Small intestine (tissue), 7 donors: ENCODE measurements at regions not wholly inside any gene's neighbourhood (a gene's known extent, or its start where the extent isn't known, plus 50 kb on each side); places are given as distances from the start of the nearest gene placed in this dataset.

Experiments used
- DNase-seq, 2 donors: peaks; one replicate each; pipeline versions ENCODE4 v3.0.0 to v3.0.0-alpha.2; 2013
- FAIRE-seq: peaks from 2 replicates; lab custom pipeline; 2012; peaks lifted over from hg19 to GRCh38; lab: Jason Lieb, UNC
- H3K27ac ChIP-seq, 3 donors: one replicate each; pipeline ENCODE4 v1.5.1; 2013; ENCODE audit warnings: low read length in 2 of 3, mild to moderate bottlenecking in 2 of 3, control low read depth in 1 of 3, inconsistent platforms in 1 of 3, low read depth in 1 of 3, moderate library complexity in 1 of 3
- H3K27me3 ChIP-seq, 3 donors: one replicate each; pipeline ENCODE4 v1.6.1; 2013; ENCODE audit warnings: low read length in 3 of 3, inconsistent platforms in 1 of 3; ENCODE audit not compliant: control insufficient read depth in 3 of 3, insufficient read depth in 3 of 3
- H3K36me3 ChIP-seq, 3 donors: one replicate each; pipeline ENCODE4 v1.6.1; 2013; ENCODE audit warnings: low read length in 3 of 3, inconsistent platforms in 1 of 3, low read depth in 1 of 3, mild to moderate bottlenecking in 1 of 3, moderate library complexity in 1 of 3; ENCODE audit not compliant: control insufficient read depth in 3 of 3, insufficient read depth in 2 of 3
- H3K4me1 ChIP-seq, 3 donors: one replicate each; pipeline ENCODE4 v1.6.1; 2013; ENCODE audit warnings: low read length in 2 of 3, inconsistent platforms in 1 of 3, low read depth in 1 of 3, mild to moderate bottlenecking in 1 of 3, moderate library complexity in 1 of 3; ENCODE audit not compliant: control insufficient read depth in 3 of 3, insufficient read depth in 2 of 3
- H3K4me3 ChIP-seq, 3 donors: one replicate each; pipeline ENCODE4 v1.5.1; 2013; ENCODE audit warnings: low read length in 3 of 3, control low read depth in 1 of 3, inconsistent platforms in 1 of 3, low read depth in 1 of 3, mild to moderate bottlenecking in 1 of 3, moderate library complexity in 1 of 3
- H3K9me3 ChIP-seq, 2 donors: one replicate each; pipeline ENCODE4 v1.6.1; 2013; ENCODE audit warnings: low read depth in 1 of 2, low read length in 1 of 2; ENCODE audit not compliant: control insufficient read depth in 2 of 2, insufficient read depth in 1 of 2
- WGBS, 3 donors: extraction: QIAGEN DNeasy Blood & Tissue Kit; methylation state at CpG; one replicate each; pipeline ENCODE4 v1.1.7; 2013; 5-methylcytosine and 5-hydroxymethylcytosine counted together
- donor health status: healthy with polysubstance abuse.
- donor health status: control.
- donor health status: control.
- donor health status: Bipolar disorder and iron deficiency.
- donor health status: healthy.

- 85 to 87% (median 86%) methylated on average over 6 of the region's 6 CpGs for WGBS, 3 donors
- FAIRE-seq (no peak), DNase-seq (no peak)
- Histone ChIP-seq H3K9me3 (no peaks in the 10 kb centered on the region), H3K4me3 (no peak overlapping the region), H3K36me3 (no peaks in the 10 kb centered on the region), H3K4me1 (no peaks in the 10 kb centered on the region), H3K27me3 (no peaks in the 10 kb centered on the region), H3K27ac (no peak overlapping the region)
Measured at GRCh38 chr7:142442396-142442795, 184.5 kb upstream of the PRSS58 start.

DNA sequence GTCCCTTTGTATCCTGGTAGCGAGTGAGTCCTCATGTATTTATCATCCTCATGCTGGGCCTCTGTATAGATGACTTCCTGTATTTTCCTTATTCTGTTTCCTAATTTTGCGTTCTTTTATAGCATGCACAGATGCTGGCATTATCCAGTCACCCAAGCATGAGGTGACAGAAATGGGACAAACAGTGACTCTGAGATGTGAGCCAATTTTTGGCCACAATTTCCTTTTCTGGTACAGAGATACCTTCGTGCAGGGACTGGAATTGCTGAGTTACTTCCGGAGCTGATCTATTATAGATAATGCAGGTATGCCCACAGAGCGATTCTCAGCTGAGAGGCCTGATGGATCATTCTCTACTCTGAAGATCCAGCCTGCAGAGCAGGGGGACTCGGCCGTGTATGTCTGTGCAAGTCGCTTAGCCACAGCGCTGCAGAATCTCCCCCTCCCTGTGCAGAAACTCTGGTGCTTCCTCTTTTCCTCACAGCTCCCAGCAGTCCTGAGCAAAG is 183.1 kb upstream of the PRSS58 start:
- DNase-seq (no peak), FAIRE-seq (no peak)
- Histone ChIP-seq H3K27me3 (no peaks in the 10 kb centered on the region), H3K27ac (no peak overlapping the region), H3K36me3 (no peaks in the 10 kb centered on the region), H3K4me3 (no peak overlapping the region), H3K4me1 (no peaks in the 10 kb centered on the region), H3K9me3 (no peaks in the 10 kb centered on the region)
- WGBS, 3 donors = 57 to 87% (median 62%) methylated on average over 9 of the region's 9 CpGs

- Histone ChIP-seq H3K36me3 (no peaks in the 10 kb centered on the region), H3K4me1 (no peaks in the 10 kb centered on the region), H3K9me3 (no peaks in the 10 kb centered on the region), H3K4me3 (no peak overlapping the region), H3K27me3 (no peaks in the 10 kb centered on the region), H3K27ac (no peak overlapping the region)
- FAIRE-seq (no peak), DNase-seq (no peak)
- WGBS, 3 donors = 79 to 92% (median 84%) methylated on average over 6 of the region's 6 CpGs
Measured at GRCh38 chr7:142440219-142440905, 182.5 kb upstream of the PRSS58 start.

DNA sequence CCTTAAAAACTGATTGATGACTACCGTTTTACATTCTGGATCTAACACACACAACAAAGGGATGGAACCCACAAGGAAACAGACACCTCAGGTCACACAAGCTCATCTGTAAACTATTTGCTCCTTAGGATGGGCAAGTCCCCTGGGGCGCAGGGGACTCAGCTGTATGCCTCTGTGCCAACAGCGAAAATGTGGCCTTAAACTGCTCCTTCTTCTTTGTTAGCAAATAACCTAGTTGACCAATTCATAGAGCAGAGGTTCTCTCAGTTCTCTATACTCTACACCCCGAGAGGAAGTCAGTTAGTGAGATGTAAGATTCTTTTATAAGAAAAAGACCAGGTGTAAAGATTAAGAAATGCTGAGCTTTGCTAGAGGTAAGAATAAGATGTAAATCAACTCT is 181.9 kb upstream of the PRSS58 start:
- Histone ChIP-seq H3K9me3 (no peaks in the 10 kb centered on the region), H3K4me1 (no peaks in the 10 kb centered on the region), H3K36me3 (no peaks in the 10 kb centered on the region), H3K27me3 (no peaks in the 10 kb centered on the region), H3K27ac (no peak overlapping the region), H3K4me3 (no peak overlapping the region)
- FAIRE-seq (no peak), DNase-seq (no peak)
- 80 to 94% (median 82%) methylated on average over 4 of the region's 4 CpGs for WGBS, 3 donors

DNA sequence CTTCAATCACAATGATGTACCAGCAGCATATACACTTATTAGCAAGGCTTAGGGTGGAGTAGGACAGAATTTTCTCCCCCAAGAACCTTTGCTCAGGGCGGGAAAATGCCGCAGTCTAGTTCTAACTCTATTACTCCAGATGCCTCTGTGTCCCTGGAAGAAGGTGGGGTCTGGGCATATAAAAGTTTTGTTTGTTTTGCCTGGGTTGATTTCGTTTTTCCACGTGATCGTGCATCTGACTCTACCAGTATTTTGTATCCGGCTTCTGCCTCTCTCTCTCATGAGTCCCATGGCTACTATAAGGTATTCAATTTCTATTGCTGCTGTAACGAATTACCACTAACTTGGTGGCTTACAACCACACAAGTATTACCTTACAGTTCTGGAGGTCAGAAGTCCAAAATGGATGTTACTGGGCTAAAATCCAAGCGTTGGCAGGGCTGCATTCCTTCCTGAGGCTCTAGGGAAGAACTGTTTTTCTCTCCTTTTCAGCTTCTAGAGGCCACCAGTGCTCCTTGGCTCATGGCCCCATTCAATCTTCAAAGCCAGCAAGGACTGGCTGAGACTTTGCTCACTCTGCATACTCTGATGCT is 181.2 kb upstream of the PRSS58 start:
- Histone ChIP-seq H3K27me3 (no peaks in the 10 kb centered on the region), H3K4me1 (no peaks in the 10 kb centered on the region), H3K9me3 (no peaks in the 10 kb centered on the region), H3K36me3 (no peaks in the 10 kb centered on the region), H3K27ac (no peak overlapping the region), H3K4me3 (no peak overlapping the region)
- 22 to 57% (median 37%) methylated on average over 8 of the region's 8 CpGs for WGBS, 3 donors
- FAIRE-seq = no peak
- peak in 1 of 2 donors; percentile 53 for DNase-seq

DNA sequence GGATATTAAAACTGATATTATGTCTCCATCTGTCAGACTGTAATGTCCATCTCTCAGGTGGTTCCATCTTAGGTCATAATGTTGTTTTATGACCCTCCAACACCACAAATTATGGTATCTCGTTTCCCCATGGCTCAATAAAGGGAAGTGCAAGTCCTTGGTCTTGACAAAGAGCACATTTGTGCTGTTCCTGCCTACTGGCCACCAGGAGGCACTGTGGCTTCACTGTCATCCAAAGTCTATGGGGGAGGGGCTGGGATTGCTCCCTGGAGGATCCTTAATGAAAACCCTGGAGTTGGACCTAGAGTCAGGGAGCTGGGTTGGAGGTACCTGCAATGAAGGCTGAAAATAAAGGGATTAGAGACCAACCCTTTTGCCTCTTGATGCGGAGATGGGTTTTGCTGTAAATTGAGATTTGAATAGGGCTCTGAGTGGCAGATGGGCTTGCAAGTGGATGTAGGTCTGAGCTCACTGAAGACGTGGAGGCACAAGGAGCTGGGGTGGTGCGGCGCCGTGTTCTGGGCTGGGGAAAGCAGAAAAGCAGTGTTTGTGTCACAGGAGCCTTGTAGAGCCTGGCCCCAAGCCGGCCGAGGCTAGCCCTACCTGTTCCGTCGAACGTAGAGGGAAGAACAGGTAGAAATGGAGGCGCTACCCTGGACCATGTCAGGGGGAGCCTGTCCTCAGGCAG is 180.5 kb upstream of the PRSS58 start:
- H3K4me1 ChIP-seq = no peaks in the 10 kb centered on the region
- FAIRE-seq = no peak
- H3K4me3 ChIP-seq = no peak overlapping the region
- H3K27me3 ChIP-seq = no peaks in the 10 kb centered on the region
- WGBS, 3 donors = 85 to 90% (median 87%) methylated on average over 8 to 12 of the region's 12 CpGs
- H3K36me3 ChIP-seq = no peaks in the 10 kb centered on the region
- H3K27ac ChIP-seq = no peak overlapping the region
- H3K9me3 ChIP-seq = no peaks in the 10 kb centered on the region
- peak; percentile 46 to 49 for DNase-seq

DNA sequence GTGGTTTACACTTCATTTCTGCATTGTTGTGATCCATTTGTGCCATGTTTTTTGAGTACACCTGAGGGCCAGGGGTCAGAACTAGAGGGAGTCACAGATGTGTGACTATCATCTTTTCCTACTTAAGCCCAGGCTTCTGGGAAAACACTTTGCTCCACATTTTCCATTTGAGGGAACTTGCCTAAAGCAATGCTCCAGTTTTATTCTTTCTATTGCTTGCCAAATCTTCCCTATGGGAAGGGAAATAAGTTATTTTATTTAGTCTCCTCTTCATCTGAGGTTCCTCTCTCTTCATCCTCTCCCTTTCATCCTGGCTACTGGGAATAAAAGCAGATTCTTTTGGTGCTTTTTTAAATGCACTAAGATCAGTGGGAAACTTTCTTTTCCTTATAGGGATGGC is 179.9 kb upstream of the PRSS58 start:
- FAIRE-seq = no peak
- Histone ChIP-seq H3K36me3 (no peaks in the 10 kb centered on the region), H3K27me3 (no peaks in the 10 kb centered on the region), H3K27ac (no peak overlapping the region), H3K9me3 (no peaks in the 10 kb centered on the region), H3K4me3 (no peak overlapping the region), H3K4me1 (no peaks in the 10 kb centered on the region)
- DNase-seq = no peak

GRCh38 chr7:142436601-142437000 is 178.7 kb upstream of the PRSS58 start:
- 78 to 85% (median 83%) methylated on average over 2 of the region's 2 CpGs for WGBS, 3 donors
- no peak for FAIRE-seq
- no peaks in the 10 kb centered on the region for H3K36me3 ChIP-seq
- no peak overlapping the region for H3K27ac ChIP-seq
- H3K4me1 ChIP-seq = no peaks in the 10 kb centered on the region
- no peak overlapping the region for H3K4me3 ChIP-seq
- H3K27me3 ChIP-seq = no peaks in the 10 kb centered on the region
- no peaks in the 10 kb centered on the region for H3K9me3 ChIP-seq
- no peak for DNase-seq
